ENCODE measurements at regions not wholly inside any gene's neighbourhood (a gene's known extent, or its start where the extent isn't known, plus 50 kb on each side); places are given as distances from the start of the nearest gene placed in this dataset.

- Histone ChIP-seq H3K36me3 (ENCODE audit: low read depth, low read length) (no peaks in the 10 kb centered on the region), H3K9me2 (replicated peaks; ENCODE audit: low read length) (no peaks in the 10 kb centered on the region), H3K27ac (ENCODE audit: low read length) (no peak overlapping the region), H3K79me2 (ENCODE audit: low read length) (no peaks in the 10 kb centered on the region), H3K9me3 (ENCODE audit: low read length) (no peaks in the 10 kb centered on the region), H3K4me1 (ENCODE audit: insufficient read depth, low read length) (no peaks in the 10 kb centered on the region), H3K9ac (ENCODE audit: low read length) (no peak overlapping the region), H4K20me1 (ENCODE audit: low read length) (no peaks in the 10 kb centered on the region), H2AFZ (ENCODE audit: low read length) (no peak overlapping the region), H3K4me2 (ENCODE audit: low read length) (no peak overlapping the region), H3F3A (ENCODE audit: low read length, unreplicated experiment) (no peaks in the 10 kb centered on the region), H3K27me3 (ENCODE audit: low read length) (no peaks in the 10 kb centered on the region), H3K4me3 (ENCODE audit: low read length) (no peak overlapping the region)
- DNase-seq, result no peak
- intact Hi-C loops (cut with micrococcal nuclease), result no loop called here
- ChIA-PET POLR2A (ENCODE audit: unreplicated experiment) (no interaction called here), CTCF (no interaction called here)
- no peak for ATAC-seq
- no TSS peak for BruUV-seq (replicated peaks)
- TF ChIP-seq CTCF (conservative IDR thresholded peaks at IDR 0.05; ENCODE audit: low read depth, low read length), result no peak
- no peak for TF ChIP-seq EZH2 (IDR thresholded peaks at IDR 0.05; ENCODE audit: low read length, unreplicated experiment)
- no peak for TF ChIP-seq EZH2phosphoT487 (IDR thresholded peaks at IDR 0.05; ENCODE audit: borderline replicate concordance, low read length)
These were observed 584.3 kb upstream of the KLF4 start for GRCh38 chr9:108073823-108074222.

- intact Hi-C loops (cut with micrococcal nuclease), result no loop called here
- no peak overlapping the region for H2AFZ ChIP-seq (ENCODE audit: low read length)
- ATAC-seq, result no peak
These were observed 583.2 kb upstream of the KLF4 start for GRCh38 chr9:108072740-108073139.

GRCh38 chr9:108070861-108071260, 581.3 kb upstream of the KLF4 start:
- POLR2A ChIA-PET (ENCODE audit: unreplicated experiment), result no interaction called here
- no peak for DNase-seq
- Histone ChIP-seq H3K4me1 (ENCODE audit: insufficient read depth, low read length) (no peaks in the 10 kb centered on the region), H3F3A (ENCODE audit: low read length, unreplicated experiment) (no peaks in the 10 kb centered on the region), H3K9me3 (ENCODE audit: low read length) (no peaks in the 10 kb centered on the region), H3K79me2 (ENCODE audit: low read length) (no peaks in the 10 kb centered on the region), H2AFZ (ENCODE audit: low read length) (no peak overlapping the region), H3K27me3 (ENCODE audit: low read length) (no peaks in the 10 kb centered on the region), H4K20me1 (ENCODE audit: low read length) (no peaks in the 10 kb centered on the region), H3K36me3 (ENCODE audit: low read depth, low read length) (no peaks in the 10 kb centered on the region), H3K27ac (ENCODE audit: low read length) (no peak overlapping the region), H3K9ac (ENCODE audit: low read length) (no peak overlapping the region), H3K9me2 (replicated peaks; ENCODE audit: low read length) (no peaks in the 10 kb centered on the region), H3K4me2 (ENCODE audit: low read length) (no peak overlapping the region), H3K4me3 (ENCODE audit: low read length) (no peak overlapping the region)
- ATAC-seq, result no peak
- intact Hi-C loops (cut with micrococcal nuclease), result no loop called here
- CTCF ChIA-PET, result no interaction called here
- no TSS peak for BruUV-seq (replicated peaks)
- TF ChIP-seq EZH2 (IDR thresholded peaks at IDR 0.05; ENCODE audit: low read length, unreplicated experiment) (no peak), EZH2phosphoT487 (IDR thresholded peaks at IDR 0.05; ENCODE audit: borderline replicate concordance, low read length) (no peak), CTCF (conservative IDR thresholded peaks at IDR 0.05; ENCODE audit: low read depth, low read length) (no peak)

More at GRCh38 chr9:108072740-108073139, 583.2 kb upstream of the KLF4 start:
- TF ChIP-seq CTCF (conservative IDR thresholded peaks at IDR 0.05; ENCODE audit: low read depth, low read length) (no peak), EZH2phosphoT487 (IDR thresholded peaks at IDR 0.05; ENCODE audit: borderline replicate concordance, low read length) (no peak), EZH2 (IDR thresholded peaks at IDR 0.05; ENCODE audit: low read length, unreplicated experiment) (no peak)
- Histone ChIP-seq H3K4me1 (ENCODE audit: insufficient read depth, low read length) (no peaks in the 10 kb centered on the region), H3K27me3 (ENCODE audit: low read length) (no peaks in the 10 kb centered on the region), H3K9me3 (ENCODE audit: low read length) (no peaks in the 10 kb centered on the region), H3F3A (ENCODE audit: low read length, unreplicated experiment) (no peaks in the 10 kb centered on the region), H3K79me2 (ENCODE audit: low read length) (no peaks in the 10 kb centered on the region), H3K9me2 (replicated peaks; ENCODE audit: low read length) (no peaks in the 10 kb centered on the region), H3K36me3 (ENCODE audit: low read depth, low read length) (no peaks in the 10 kb centered on the region), H3K4me2 (ENCODE audit: low read length) (no peak overlapping the region), H4K20me1 (ENCODE audit: low read length) (no peaks in the 10 kb centered on the region), H3K9ac (ENCODE audit: low read length) (no peak overlapping the region), H3K4me3 (ENCODE audit: low read length) (no peak overlapping the region), H3K27ac (ENCODE audit: low read length) (no peak overlapping the region)
- ChIA-PET POLR2A (ENCODE audit: unreplicated experiment) (no interaction called here), CTCF (no interaction called here)
- DNase-seq, result no peak
- no TSS peak for BruUV-seq (replicated peaks)
